Tibial artery (tissue), 4 donors: ENCODE measurements at regions not wholly inside any gene's neighbourhood (a gene's known extent, or its start where the extent isn't known, plus 50 kb on each side); places are given as distances from the start of the nearest gene placed in this dataset.

Experiments used
- DNase-seq, 2 donors: peaks; one replicate each; pipeline ENCODE4 v3.0.0-alpha.2; 2019
- H3K27ac ChIP-seq, 2 donors: fragments of 200-600 bp; sonication (generic) in 1 of 2; 1 replicate in 1 of 2; 2 replicates in 1 of 2; pipeline ENCODE4 v1.5.1; 2018 to 2019; ENCODE audit warnings: mild to moderate bottlenecking in 1 of 2
- H3K27me3 ChIP-seq, 2 donors: fragments of 200-600 bp; sonication (generic) in 1 of 2; one replicate each; pipeline versions ENCODE4 v1.5.1 to v1.6.0; 2016 to 2019
- H3K36me3 ChIP-seq, 3 donors: fragments of 200-600 bp; sonication (generic) in 2 of 3; one replicate each; pipeline ENCODE4 v1.5.1; 2016 to 2019; ENCODE audit warnings: mild to moderate bottlenecking in 2 of 3
- H3K4me1 ChIP-seq, 4 donors: fragments of 200-600 bp; sonication (generic) in 2 of 4; 1 replicate in 3 of 4; 2 replicates in 1 of 4; pipeline ENCODE4 v1.5.1; 2016 to 2019
- H3K4me3 ChIP-seq, 2 donors: fragments of 200-600 bp; sonication (generic) in 1 of 2; 1 replicate in 1 of 2; 2 replicates in 1 of 2; pipeline ENCODE4 v1.5.1; 2018 to 2019; ENCODE audit warnings: mild to moderate bottlenecking in 2 of 2
- H3K9me3 ChIP-seq, 3 donors: fragments of 200-600 bp; sonication (generic) in 1 of 3; one replicate each; pipeline ENCODE4 v1.5.1; 2016 to 2019
- intact Hi-C: fragments of 100-400 bp; cut with DNase I; formaldehyde crosslinking; loops from one replicate; pipeline ENCODE4 v1.15.0; 2023; ENCODE audit warnings: low total_unique reads
- TF ChIP-seq, protein P1 (sequence below), 2 experiments: fragments of 200-600 bp in 1 of 2; fragments of 450-650 bp in 1 of 2; IDR thresholded peaks; one replicate each; pipeline ENCODE4 v1.5.1; 2017 to 2019; ENCODE audit warnings: antibody characterized with exemption in 2 of 2, mild to moderate bottlenecking in 1 of 2, moderate library complexity in 1 of 2

DNA sequence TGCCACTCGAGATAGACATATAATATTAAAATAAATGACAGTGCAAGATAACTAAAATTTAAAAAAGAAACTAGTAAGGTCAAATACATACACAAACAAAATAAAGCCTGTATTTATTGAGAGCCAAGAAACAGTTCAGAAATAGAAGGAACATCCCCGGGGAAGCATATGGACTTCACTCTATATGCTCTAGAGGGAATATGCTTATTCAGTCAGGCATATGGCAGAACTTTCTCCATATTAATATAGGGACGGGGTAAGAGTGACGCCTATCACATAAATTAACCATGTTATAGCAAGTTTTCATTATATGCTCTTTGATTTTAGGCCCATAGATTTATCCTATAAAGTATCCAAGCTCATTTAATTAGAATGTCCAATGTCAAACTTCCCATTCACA, 56.7 kb upstream of the EFHC2 start:
- TF ChIP-seq, protein P1, sequence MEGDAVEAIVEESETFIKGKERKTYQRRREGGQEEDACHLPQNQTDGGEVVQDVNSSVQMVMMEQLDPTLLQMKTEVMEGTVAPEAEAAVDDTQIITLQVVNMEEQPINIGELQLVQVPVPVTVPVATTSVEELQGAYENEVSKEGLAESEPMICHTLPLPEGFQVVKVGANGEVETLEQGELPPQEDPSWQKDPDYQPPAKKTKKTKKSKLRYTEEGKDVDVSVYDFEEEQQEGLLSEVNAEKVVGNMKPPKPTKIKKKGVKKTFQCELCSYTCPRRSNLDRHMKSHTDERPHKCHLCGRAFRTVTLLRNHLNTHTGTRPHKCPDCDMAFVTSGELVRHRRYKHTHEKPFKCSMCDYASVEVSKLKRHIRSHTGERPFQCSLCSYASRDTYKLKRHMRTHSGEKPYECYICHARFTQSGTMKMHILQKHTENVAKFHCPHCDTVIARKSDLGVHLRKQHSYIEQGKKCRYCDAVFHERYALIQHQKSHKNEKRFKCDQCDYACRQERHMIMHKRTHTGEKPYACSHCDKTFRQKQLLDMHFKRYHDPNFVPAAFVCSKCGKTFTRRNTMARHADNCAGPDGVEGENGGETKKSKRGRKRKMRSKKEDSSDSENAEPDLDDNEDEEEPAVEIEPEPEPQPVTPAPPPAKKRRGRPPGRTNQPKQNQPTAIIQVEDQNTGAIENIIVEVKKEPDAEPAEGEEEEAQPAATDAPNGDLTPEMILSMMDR (IDR thresholded peaks at IDR 0.05), result no peak
- no peaks in the 10 kb centered on the region for H3K36me3 ChIP-seq
- no peak overlapping the region for H3K27ac ChIP-seq
- no peaks in the 10 kb centered on the region for H3K27me3 ChIP-seq
- no peak for DNase-seq
- no peaks in the 10 kb centered on the region for H3K4me1 ChIP-seq
- H3K4me3 ChIP-seq, result no peak overlapping the region
- peaks cover 0 to 7% (median 0%) of the 10 kb centered on the region in 3 donors for H3K9me3 ChIP-seq
- intact Hi-C loops, result no loop called here
